ENCODE measurements at regions not wholly inside any gene's neighbourhood (a gene's known extent, or its start where the extent isn't known, plus 50 kb on each side); places are given as distances from the start of the nearest gene placed in this dataset.

GRCh38 chr1:184208622-184209021, 157.1 kb downstream of the TSEN15 start:
- no peak for DNase-seq (ENCODE audit: low spot score, unreplicated experiment)
- H3K27ac Mint-ChIP-seq, result no peak overlapping the region
- H3K36me3 Mint-ChIP-seq (ENCODE audit: insufficient read depth), result no peaks in the 10 kb centered on the region
- H3K4me3 Mint-ChIP-seq (ENCODE audit: low read depth), result no peak overlapping the region
- H3K9me3 Mint-ChIP-seq (ENCODE audit: low read depth), result no peaks in the 10 kb centered on the region
- H3K27me3 Mint-ChIP-seq, result peaks cover 28% of the 10 kb centered on the region
- H3K4me1 Mint-ChIP-seq (ENCODE audit: low read depth), result no peaks in the 10 kb centered on the region
- TF ChIP-seq CTCF (IDR thresholded peaks at IDR 0.05; ENCODE audit: unreplicated experiment), result no peak

GRCh38 chr1:184210031-184210430, 158.5 kb downstream of the TSEN15 start:
- Mint-ChIP-seq H3K27ac (no peak overlapping the region), H3K9me3 (ENCODE audit: low read depth) (no peaks in the 10 kb centered on the region), H3K4me3 (ENCODE audit: low read depth) (no peak overlapping the region), H3K36me3 (ENCODE audit: insufficient read depth) (no peaks in the 10 kb centered on the region), H3K4me1 (ENCODE audit: low read depth) (peaks cover 2% of the 10 kb centered on the region), H3K27me3 (peaks cover 32% of the 10 kb centered on the region)
- no peak for DNase-seq (ENCODE audit: low spot score, unreplicated experiment)
- TF ChIP-seq CTCF (IDR thresholded peaks at IDR 0.05; ENCODE audit: unreplicated experiment), result no peak

GRCh38 chr1:184210862-184211261, 159.3 kb downstream of the TSEN15 start:
- TF ChIP-seq CTCF (IDR thresholded peaks at IDR 0.05; ENCODE audit: unreplicated experiment), result no peak
- Mint-ChIP-seq H3K27ac (no peak overlapping the region), H3K27me3 (peaks cover 29% of the 10 kb centered on the region), H3K36me3 (ENCODE audit: insufficient read depth) (no peaks in the 10 kb centered on the region), H3K4me1 (ENCODE audit: low read depth) (peaks cover 6% of the 10 kb centered on the region), H3K4me3 (ENCODE audit: low read depth) (no peak overlapping the region), H3K9me3 (ENCODE audit: low read depth) (no peaks in the 10 kb centered on the region)
- no peak for DNase-seq (ENCODE audit: low spot score, unreplicated experiment)

GRCh38 chr1:184212649-184213314, 161.3 kb downstream of the TSEN15 start:
- TF ChIP-seq CTCF (IDR thresholded peaks at IDR 0.05; ENCODE audit: unreplicated experiment), result no peak
- Mint-ChIP-seq H3K4me1 (ENCODE audit: low read depth) (peaks cover 11% of the 10 kb centered on the region), H3K4me3 (ENCODE audit: low read depth) (no peak overlapping the region), H3K9me3 (ENCODE audit: low read depth) (no peaks in the 10 kb centered on the region), H3K27me3 (peaks cover 29% of the 10 kb centered on the region), H3K27ac (no peak overlapping the region), H3K36me3 (ENCODE audit: insufficient read depth) (no peaks in the 10 kb centered on the region)
- no peak for DNase-seq (ENCODE audit: low spot score, unreplicated experiment)

GRCh38 chr1:184214128-184214527, 162.6 kb downstream of the TSEN15 start:
- H3K9me3 Mint-ChIP-seq (ENCODE audit: low read depth), result no peaks in the 10 kb centered on the region
- peaks cover 11% of the 10 kb centered on the region for H3K4me1 Mint-ChIP-seq (ENCODE audit: low read depth)
- DNase-seq (ENCODE audit: low spot score, unreplicated experiment), result no peak
- no peak overlapping the region for H3K27ac Mint-ChIP-seq
- H3K4me3 Mint-ChIP-seq (ENCODE audit: low read depth), result no peak overlapping the region
- no peaks in the 10 kb centered on the region for H3K36me3 Mint-ChIP-seq (ENCODE audit: insufficient read depth)
- no peak for TF ChIP-seq CTCF (IDR thresholded peaks at IDR 0.05; ENCODE audit: unreplicated experiment)
- peaks cover 34% of the 10 kb centered on the region for H3K27me3 Mint-ChIP-seq

All from progenitor cell of endocrine pancreas (in vitro differentiated cells).